ENCODE measurements at regions not wholly inside any gene's neighbourhood (a gene's known extent, or its start where the extent isn't known, plus 50 kb on each side); places are given as distances from the start of the nearest gene placed in this dataset.

DNA sequence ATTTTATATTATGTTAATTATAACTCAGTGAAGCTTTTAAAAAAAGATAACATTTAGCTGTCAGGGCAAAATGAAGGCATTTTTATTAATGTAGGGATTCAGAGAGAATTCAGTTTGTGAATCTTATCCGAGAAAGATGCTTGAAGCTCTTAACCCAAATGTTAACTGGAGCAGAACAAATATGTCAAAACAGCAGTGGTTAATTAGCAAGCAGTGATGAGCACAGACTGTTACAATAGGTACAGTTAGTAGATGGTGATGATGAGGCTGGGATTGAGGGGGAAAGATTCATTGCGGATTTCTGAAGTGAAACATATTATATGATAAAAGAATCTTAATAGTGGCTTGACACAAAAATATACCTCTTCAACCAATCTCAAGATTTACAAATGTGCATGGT, 356.7 kb downstream of the DIRAS2 start:
- no peak for DNase-seq (ENCODE audit: low read depth)

DNA sequence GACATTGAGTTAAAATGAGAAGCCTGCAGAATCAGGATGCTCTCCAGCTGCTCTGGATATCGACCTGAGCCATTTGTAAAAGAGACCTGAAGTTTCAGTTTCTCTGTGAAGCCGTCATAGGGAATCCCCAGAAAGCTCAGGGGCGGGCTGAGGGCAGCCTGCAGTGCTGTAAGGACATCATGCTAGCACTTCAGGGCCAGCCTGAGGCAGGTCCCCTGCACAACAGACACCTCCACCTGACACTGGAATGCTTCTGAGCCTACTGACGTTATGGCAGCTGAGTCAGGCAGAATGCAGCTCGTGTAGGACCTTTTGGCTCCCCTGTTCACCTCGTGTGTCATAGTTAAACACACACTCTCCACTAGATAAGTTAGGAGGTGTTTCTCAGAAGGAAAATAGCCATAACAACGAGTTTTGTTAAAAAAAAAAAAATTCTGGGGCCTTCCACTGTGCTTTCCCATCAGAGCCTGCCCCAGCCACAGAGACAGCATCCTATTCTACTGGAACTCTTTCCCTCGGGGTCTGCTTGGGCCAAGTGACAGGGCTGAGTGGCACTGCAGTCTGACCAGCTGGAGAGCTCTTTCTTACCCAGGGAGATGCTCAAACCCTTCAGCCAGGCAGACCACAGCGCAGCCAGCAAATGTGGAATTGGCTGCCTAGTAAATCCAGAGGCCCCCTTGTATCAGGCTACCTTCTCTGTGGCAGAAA, 354.9 kb downstream of the DIRAS2 start:
- peak; percentile 17 for DNase-seq (ENCODE audit: low read depth)

DNA sequence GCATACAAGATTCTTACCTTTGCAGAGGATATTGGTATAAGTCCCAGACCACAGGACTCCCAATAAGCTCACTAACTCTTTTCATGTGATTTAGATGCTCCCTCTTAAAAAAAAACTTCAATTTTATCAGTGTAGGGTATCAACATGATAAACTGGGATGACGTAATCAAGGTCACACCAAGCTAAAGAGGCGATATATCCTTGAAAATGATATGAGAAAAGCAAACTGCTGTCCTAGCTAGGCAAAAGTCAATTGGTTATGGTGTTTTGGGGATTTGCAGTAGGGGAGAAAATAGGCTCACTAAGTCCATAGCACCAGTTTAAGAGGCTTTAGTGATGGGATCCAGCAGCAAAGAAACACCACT, 354.4 kb downstream of the DIRAS2 start:
- DNase-seq (ENCODE audit: low read depth) = no peak

DNA sequence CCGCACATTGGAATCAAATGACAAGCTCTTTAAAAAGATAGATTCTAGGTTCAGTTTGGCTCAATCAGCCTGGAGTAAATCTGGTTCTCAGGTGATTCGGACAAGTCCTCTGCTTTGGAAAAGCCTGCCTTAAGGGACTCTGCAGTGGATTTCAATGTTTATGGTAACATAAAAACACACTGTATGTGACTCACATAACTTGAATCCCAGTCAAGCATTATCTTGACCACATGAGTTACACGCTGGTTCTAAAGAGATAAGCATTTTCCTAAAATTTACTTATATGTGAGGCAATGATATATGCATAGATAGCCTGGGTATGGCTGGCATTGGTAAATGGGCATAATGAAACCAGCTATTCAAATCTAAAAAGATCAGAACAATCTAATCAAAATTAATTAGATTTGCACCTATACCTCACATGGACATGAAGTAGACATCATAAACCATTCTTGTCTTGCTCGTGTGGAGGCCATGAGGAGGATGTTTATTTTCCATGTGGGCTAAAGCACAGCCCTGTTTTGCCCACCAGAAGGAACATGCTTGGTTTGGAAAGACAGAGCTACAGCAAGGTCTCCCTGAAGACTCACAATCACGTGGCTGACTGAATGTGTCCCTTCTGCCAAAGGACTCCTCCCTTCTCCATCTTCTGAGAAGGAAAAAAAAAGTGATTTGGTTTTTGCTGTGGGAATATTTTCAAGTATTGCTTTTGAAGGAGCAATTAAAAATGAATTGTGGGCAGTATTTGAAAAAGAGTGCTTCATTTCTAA, 351.7 kb downstream of the DIRAS2 start:
- DNase-seq (ENCODE audit: low read depth) = peak; percentile 28

DNA sequence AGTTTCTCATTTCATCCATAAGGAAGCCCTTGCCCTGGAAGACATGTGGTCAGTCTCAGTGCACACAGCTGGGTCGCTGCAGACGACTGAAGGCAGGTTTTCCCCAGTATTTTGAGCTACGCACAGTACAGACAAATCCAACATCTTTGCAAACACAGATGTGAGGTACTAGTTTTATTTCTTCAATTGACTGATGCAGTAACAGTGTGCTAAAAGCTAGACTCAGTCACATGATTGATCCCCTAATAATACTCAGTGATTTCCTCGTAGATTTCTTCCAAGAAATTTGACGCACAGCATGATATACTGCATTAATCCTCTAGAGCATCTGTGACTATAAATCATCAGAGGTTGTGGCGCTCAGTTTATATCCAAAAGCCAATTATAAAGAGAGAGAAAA, 346.1 kb downstream of the DIRAS2 start:
- DNase-seq (ENCODE audit: low read depth) = no peak

DNA sequence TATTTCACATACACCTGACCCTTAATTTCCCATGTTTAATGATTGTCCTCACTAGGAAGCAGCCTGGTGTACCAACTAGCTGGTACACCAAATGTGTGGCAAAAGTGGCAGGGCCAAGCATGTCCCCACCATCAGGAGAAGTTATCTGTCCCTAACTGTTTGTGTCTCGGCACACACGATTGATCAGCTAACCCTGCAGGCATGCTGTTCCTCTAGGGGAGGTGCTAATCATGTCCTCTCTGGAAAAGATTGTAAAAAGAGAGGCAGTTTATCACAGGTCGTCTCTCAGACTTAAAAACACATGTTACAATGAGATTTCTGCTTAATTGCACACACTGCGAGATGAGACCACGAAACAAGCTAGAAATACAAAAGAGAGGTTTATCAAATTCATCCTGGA, 342.7 kb downstream of the DIRAS2 start:
- no peak for DNase-seq (ENCODE audit: low read depth)

DNA sequence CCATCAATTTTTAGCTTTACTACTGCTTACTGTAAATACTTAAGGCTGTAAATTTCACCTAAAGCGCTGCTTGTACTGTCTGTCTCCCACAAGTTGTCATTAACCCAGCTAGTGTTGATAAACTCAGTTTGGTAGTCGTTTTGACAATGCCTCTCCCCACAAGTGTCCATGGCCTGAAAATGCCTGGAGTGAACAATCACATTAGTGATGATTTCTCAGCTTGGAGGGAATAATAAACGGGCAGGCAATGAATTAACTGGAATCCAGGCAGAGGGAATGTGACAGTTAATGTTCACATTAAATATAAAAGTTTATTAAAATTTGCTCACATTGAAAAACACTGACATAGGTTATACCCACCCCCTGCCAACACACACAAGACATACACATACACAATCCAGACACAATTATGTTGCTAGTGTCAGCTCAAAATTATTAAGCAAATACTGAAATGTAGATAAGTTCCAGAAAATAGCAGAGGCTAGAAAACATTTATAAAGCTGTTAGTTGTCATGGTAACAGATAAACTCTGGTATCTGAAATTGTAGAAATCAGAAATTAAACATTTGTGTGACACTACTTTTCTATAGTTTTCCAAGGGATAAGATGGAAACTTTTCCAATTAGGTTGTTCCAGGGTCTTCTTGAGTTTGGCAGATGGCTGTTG, 341.9 kb downstream of the DIRAS2 start:
- no peak for DNase-seq (ENCODE audit: low read depth)

DNA sequence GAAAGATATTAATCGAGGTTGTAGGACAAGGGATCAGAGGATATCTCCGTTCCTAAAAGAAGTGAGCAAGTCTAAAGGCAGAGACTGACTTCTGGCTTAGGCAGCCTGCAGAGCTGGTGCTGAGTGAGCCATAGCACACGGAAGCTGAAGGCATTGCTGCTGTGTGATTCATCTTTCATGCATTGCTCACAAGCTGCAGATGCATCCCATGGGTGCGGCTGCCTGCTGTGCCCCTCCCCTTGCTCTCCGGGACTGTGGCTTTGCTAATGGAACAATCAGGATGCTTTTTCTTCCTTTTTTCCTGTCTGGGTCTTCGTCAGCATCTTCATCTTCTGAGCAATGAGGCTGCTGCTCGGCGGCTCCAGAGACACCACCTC, 341.4 kb downstream of the DIRAS2 start:
- DNase-seq (ENCODE audit: low read depth) = peak; percentile 96

DNA sequence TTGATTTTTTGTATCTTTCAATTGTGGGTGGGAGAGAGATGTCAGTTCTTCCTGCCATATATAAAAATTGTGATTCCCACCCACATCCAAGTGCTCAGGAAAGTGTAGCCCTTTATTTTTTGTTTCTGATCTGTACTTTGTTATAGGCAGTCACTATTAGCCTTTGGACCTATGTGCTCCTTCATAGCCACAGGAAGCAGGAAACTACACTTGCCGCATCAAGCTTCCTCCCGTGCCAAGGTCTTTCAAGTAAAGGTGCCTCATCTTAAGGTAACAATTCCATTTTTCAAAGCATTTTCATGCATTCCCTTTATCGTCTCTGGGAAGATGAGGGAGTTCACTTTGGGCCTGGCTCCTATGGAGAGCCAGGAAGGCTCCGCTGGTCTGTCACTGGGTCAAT, 339.0 kb downstream of the DIRAS2 start:
- no peak for DNase-seq (ENCODE audit: low read depth)

DNA sequence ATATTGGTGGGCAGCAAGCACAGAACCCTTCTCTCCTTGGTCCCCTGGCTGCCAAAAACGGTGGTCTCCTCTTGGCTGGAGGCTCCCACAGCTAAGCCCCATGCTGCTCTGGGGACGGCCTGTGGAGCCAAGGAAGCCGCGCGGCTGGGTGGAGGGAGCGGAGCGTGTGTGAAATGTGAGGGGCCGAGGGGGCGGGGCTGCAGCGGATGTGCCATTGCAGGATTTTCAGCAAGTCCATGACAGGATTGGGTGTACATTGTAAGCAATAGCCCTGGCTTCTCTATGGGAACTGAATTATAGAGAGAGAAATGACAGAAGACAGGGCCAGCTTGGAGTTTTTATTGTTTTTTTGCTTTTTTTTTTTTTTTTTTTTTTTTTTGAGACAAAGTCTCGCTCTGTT, 336.5 kb downstream of the DIRAS2 start:
- DNase-seq (ENCODE audit: low read depth) = no peak

DNA sequence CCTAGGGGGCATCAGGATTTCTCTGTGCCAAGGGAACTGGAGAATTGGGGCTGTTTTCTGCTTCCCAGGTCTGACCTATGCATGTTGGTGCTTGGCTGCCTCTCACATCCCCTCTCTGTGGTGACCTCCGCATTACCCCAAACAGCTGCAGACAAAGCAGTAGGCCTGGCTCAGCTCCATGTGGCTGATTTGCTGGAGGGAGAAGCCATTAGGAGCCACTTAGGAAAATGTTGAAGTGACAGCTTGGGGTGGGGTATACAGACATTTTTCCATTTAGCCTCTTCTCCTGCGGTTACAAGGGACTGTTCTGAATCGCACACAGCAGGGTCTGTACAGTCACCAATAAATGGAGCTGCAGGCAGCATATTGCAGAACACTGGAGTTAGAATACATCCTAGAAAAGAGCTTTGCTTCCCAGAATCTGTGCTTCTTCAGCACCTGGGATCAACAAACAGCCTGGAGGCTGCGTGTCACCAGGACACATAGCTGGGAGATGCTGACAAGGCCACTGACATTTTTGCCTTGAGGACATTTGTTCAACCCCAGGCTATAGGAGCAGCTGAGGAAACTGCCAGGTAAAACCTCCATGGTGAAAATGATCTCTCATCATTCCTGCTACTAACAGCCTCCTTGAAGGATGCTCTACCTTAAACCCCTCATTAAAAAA, 335.3 kb downstream of the DIRAS2 start:
- DNase-seq (ENCODE audit: low read depth) = no peak

DNA sequence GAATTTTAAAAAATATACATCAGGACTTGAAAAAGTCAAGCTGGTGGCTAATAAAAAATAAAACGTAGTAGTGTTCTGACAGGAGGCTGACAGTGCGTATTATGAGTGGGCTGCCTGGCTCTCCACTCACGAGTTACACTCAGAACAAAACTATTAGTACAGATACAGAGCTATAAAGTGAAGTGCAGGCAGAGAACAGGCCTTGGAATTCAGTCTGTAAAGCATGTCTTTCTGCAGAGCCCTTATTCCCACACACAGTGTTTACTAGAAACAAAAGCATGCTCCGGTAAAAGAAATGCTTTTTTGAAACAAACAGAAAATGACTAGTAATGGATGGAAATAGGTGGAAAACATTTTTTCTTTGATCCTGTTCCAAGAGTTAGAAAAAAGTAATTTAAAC, 334.7 kb downstream of the DIRAS2 start:
- DNase-seq (ENCODE audit: low read depth) = no peak

DNA sequence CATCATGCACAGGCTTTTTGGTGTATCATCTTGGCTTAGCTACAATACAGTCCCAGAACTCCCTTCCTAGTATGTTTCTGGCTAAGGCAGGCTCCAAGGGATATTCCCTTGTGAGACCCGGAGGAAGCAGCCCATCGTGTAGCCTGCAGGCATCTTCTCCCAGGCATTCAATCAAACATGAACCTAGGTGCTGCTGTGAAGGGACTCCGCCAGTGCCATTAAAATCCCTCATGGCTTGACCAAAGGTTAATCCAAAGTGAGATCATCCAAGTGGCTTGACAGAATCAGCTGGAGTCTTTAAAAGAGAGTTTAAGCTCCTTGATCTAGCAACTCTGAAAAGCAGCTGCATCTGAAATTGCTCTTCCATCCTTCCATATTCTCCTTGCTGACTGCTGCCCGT, 333.9 kb downstream of the DIRAS2 start:
- DNase-seq (ENCODE audit: low read depth) = no peak

DNA sequence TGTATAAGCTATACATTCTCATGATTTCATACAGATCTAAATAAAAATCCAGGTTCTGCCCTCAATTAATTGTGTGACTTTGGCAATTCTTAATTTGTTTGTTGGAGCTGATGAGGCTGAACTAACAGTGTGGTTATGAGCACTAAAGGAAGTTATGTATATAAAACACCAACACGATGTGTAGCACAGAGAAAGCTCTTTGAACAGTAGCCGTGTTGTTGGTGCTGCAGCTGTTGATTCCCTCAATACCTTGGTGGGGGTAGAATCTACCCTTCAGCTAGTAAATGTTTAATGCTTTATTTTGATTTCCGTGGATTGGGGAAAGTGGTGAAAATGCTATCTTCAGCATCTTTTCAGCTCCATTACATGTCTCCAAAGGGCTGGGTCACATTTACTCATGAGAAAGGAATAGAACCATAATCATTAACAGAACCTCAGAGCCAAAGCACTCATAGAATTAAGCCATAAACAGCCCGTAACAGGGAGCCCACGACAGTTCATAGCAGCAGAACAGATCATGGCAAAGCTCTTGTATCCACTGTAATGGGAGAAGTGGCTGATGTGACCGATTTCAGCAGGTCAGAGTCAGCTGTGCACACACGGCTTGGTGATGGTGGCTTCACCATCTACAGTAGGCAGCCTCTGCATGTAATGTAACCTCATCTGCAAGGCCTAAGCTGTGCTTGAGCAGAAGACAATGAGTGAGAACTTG, 332.7 kb downstream of the DIRAS2 start:
- DNase-seq (ENCODE audit: low read depth) = no peak

DNA sequence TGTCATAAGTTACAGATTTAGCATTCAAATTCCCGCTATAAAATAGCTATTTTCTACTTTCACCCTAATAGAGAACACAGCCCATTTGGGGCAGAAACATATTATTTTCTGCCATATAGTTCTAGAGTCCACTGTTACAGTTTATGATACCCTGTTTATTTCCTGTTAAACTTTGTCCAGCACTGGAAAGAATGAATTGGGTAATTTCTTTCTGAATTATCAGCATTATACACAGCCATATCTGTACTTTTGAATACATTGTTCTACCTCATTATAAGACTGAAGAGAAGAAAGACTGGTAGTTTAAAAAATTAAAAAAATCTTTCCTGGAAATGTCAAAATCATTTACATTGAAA, 332.1 kb downstream of the DIRAS2 start:
- DNase-seq (ENCODE audit: low read depth) = no peak

DNA sequence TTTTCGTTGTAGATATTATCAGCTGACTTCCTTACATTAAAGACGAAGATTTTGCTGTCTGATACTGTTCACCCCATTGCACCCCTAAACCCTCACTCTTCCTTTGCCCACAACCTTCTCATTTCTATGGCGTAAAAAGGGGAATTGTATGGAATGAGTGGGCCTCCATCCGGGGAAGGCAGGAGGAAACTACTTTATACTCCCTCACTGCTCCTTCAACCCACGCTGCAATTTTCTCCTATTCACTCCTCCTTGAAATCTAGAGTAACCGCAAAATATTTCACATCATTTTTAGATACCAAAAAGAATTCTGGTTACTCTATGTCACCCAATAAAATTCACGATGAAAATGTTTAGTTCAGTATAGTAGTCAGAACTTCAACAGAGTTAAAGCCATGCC, 330.8 kb downstream of the DIRAS2 start:
- no peak for DNase-seq (ENCODE audit: low read depth)

DNA sequence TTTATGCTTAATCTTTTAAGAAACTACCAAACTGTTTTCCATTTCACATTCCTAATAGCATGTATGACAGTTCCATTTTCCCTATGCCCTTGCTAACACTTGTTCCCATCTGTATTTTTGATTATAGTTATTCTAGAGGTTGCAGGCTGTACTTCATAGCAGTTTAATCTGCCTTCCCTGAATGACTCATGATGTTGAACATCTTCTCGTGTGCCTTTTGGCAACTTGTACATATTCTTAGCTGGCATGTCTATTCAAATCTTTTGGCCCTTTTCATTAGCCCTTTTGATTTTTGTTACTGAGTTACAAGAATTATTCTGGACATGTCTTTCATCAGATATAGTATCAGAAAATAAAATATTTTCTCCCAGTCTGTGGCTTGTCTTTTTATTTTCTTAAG, 320.3 kb downstream of the DIRAS2 start:
- DNase-seq (ENCODE audit: low read depth) = no peak

DNA sequence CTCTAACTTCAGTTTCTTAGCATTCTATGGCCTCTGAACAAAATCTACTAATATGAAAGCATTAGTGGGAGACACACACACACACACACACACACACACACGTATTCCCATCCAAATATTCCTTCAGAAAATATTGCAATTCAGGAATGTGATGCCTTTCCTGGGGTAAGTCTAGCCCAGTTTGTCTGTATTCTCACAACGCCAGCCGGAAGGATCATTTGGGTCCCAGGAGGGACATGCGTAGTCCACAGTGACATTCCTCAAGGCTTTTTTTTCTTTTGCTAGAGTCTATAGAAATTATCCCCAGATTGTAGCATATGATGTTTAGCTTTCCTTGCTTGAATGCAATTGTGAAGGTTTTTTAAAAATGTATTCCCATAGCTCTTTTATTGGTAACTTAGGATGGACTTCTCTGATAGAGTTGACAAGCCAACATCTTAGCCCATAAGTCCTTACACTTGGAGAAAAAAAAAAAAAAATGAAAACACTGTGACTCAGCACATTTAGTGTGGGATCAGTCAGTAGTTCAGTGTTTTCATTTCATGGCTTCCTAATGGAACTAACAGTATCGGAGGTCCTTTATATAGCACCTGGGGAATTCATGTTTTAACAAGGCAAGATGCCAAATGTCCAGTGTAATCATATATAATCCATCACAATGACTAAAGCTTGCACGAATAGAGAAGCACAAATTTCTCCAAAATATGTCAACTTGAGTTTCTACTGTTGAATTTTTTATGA, 316.5 kb downstream of the DIRAS2 start:
- peak; percentile 34 for DNase-seq (ENCODE audit: low read depth)

DNA sequence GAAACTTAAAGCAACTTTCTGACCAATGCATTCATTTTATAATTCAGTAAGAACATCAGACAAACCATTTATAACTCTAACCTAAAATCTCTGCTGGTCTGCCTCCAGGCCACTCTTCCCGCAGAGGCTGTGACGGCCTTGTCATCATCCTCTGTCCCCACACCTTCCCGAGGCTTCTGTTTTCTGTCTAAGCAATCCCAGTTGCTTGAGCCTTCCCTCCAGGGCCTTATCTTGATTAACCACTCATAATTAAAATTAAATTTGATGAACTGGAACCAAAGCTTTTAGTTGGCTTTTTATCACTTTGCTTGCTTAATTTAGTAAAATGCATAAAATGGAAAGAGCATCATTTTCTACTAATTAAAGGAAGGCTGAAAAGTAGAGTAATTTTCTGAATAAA, 312.4 kb downstream of the DIRAS2 start:
- no peak for DNase-seq (ENCODE audit: low read depth)

DNA sequence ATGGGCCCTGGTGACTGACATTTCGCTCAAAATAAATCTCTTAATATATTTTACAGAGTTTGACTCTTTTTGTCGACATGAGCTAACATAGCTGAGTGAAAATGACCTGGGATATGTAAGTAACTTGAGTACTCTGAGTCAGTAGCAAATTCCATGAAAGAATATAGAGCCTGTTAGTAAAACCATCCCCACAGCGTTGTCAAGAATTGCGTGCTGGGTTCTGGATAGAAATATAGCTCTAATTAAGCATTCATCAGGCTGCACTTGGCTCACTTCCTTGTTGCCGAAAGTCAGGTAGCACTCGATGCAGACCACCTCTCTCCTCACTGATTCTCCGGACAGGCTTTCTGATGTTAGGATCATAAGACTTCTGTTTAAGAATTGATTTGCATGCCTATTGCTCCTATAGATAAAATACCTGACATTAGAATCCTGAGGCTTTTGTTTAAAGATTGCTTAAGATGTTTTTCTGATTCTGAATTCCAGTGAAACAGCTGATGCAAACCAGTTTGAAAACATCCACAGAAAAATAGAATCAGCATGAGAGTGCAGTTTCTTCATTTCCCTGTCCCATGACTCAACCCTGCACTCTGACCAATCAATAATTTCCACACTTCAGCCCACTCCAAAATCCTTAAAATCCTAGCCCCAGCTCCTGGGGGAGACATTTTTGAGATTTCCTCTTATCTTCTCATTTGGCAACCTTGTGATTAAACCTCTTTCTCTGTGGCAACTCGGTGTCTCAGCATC, 310.6 kb downstream of the DIRAS2 start:
- DNase-seq (ENCODE audit: low read depth) = peak; percentile 40

Data from HT1080 (cell line).